Stimulated activated CD4-positive, alpha-beta T cell treated with anti-CD3 and anti-CD28 coated beads, Interleukin-15, amount 100 ng/mL, for 1 hour (primary cell): ENCODE measurements at regions not wholly inside any gene's neighbourhood (a gene's known extent, or its start where the extent isn't known, plus 50 kb on each side); places are given as distances from the start of the nearest gene placed in this dataset.
"Not testable (repeated sequence)": the region's sequence is repeated elsewhere in the genome, so short reads cannot be mapped to it uniquely, and the experiment has no call there.

Source experiments
- DNase-seq, 2 donors: peaks; one replicate each; pipeline ENCODE4 v3.0.0-alpha.2; 2020; ENCODE audit warnings: low read depth in 1 of 2, low spot score in 1 of 2

DNA sequence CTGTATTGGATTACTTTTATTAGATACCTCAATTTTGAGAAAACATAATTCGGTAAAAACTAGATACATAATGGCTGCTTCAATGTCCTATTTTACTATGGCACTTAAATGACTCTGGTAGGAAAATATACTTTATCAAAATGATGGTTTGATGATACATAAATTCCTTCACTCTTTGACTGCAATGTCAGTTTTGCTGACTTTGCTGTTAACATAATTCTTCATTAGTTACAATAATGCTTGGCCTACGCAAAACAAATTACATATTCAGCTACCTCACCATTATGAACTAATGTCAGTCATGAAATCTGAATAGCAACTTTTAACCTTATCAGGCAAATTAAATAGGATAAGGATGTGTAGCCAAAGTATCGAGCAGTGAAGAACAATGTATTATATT is 1364.7 kb downstream of the KCNT2 start:
- DNase-seq, result no peak

DNA sequence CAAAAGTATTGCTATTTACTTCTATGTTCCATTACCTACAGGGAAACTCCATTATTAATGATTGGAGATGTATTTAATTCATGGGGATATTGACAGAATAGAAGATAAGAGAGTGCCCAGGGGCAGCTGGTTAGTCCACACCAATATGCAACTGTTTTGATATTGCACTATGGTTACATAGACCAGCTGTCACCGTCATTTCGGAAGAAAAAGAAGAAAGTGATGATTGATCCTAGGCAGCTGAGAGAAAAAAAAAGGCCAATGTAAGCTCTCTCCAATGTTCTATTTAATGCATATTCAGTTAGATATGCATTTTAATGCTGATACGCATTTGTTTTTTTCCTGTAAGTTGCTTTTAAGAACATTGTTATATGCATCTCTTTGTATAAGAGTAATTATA is 1367.2 kb downstream of the KCNT2 start:
- DNase-seq, result no peak

DNA sequence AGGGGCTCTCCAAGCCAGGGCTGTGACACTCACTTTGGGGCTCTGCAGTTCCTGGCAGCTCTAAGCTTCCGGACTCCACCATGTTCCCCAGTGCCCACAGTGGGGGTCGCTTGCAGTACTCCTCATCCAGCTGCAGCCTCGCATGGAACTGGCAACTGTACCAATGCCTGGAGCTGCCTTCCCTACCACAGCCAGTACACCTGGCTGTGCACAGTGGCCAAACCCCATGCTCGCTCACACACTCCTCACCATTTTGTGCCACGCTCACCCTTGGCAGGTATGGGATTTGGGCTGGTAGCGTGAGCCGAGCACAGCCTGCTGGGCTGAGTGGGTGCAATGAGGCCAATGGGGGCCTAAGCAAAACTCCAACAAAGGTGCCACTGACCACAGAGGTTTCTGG is 1369.9 kb downstream of the KCNT2 start:
- DNase-seq, result no peak

DNA sequence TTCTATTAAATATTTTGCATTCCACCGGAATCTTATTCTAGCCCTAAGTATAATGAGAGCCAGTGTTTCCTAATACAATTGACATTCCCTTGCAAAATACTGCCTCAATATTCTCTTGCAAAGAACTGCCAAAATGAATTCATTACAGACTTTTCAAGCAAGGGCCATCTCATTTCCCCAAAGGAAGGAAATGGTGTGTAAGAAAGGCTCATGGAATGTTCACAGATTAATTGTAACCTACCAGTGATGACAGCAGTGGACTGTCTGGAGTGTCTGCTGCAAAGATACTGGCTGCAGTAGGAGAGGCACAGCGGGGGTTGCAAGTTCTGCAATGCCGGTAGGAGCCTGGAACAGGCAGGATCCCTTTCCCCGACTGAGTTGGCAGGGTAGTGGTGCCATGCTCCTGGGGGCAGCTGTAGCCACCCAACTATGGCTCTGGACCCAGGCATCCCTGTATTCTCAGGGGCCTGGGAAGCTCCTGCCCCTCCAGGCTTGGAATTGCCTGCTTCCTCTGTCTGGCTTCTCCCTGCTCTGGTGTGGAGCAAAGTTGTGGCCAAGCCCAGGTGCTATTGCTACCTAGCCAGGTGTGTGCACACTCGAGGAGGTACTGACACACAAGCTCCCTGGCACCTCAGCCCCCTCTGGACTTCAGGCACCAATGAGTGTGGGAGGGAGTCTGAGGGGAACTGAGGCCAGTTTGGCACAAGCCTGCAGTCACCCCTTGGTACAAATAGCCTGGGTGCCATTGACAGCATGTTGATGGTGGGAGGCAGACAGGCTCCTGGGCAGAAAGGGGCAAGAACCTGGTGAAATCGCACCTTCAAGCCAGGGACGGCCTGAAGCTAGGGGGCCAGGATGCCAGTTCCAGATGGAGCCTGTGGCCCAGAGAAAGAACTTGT is 1371.0 kb downstream of the KCNT2 start:
- no peak for DNase-seq

DNA sequence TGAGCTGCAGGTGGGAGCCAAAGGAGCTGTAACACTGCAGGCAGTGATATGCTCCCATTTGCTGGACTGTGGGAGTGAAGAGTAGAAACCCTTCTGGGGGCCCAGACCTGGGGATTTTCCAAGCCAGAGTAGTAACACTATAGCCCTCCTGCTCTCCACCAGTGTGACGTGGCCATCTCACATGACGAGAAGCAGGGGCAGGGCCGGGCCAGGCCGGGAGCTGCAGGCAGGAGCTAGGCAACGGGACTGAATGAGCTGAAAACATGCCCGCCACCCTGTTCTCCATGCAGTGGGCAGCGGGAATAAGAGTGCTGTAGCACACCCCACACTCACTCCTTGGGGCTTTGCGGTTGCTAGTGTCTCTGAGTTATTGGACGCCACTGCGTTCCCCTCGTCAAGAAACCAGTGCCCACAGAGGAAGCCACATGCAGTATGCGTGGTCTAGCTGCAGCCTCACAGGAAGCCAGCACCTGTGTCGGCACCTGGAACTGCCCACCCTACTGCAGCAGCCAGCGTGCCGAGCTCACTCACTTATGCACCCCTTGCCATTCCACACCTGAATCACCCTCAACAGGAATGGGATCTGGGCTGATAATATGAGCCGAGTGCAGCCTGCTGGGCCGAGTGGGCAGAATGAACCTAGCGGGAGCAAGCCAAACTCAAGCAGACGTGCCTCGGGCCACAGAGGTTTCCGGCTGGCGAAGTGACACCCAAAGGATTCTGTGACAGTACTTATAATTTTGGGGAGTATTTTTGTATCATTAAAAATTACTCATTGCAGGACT is 1389.6 kb downstream of the KCNT2 start:
- DNase-seq, result no peak

DNA sequence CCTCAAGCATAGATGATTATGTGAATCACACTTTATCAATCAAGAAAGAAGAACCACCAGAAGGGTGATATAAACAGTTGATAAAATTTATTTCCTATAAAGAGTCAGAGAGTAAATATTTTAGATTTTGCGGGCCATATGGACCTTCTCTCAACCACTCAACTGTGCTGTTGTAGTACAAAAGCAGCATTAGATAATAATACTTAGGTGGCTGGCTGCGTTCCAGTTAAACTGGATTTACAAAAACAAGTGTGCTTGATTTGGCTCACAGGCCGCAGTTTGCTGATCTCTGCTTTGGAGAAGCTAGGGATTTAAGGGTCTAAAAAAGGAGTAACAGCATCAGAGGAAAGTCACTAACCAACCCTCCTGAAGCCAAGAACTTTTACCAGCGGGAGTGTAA is 1406.0 kb downstream of the KCNT2 start:
- DNase-seq, result no peak

DNA sequence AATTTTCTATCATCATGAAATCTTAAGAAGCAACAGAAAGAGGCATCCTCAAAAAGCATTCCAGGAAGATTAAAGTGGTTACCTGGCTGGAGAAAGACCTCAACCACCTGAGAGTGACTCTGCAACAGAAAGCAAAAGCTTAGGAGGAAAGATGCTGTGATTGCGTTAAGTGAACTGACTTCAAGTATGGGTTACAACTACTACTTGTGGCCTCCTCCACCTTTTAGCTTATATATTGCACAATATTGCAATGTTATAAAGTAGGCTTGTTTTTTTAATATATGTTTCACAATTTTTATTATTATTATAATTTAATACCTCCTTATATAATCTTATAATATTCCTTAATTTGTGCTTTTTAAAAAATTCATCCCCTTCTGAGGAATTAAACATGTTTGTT is 1407.5 kb downstream of the KCNT2 start:
- no peak for DNase-seq

DNA sequence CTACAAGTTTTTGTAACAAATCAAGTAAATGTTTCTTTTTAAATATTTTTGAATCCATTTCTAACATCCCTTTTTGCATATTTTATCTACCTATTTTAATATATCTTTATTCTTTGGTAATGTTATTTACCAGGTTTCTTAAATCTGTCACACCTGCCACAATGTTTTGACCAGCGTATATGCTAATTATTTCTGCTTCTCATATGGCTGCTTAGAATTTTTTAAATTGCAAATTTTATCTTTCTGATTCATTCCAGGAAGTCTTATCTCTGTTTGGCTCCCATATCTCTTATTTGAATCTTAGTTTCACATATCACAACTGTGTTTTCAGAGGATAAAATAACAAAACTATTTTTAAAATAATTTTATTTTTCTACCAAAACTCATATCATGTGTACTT is 1411.1 kb downstream of the KCNT2 start:
- DNase-seq, result no peak

DNA sequence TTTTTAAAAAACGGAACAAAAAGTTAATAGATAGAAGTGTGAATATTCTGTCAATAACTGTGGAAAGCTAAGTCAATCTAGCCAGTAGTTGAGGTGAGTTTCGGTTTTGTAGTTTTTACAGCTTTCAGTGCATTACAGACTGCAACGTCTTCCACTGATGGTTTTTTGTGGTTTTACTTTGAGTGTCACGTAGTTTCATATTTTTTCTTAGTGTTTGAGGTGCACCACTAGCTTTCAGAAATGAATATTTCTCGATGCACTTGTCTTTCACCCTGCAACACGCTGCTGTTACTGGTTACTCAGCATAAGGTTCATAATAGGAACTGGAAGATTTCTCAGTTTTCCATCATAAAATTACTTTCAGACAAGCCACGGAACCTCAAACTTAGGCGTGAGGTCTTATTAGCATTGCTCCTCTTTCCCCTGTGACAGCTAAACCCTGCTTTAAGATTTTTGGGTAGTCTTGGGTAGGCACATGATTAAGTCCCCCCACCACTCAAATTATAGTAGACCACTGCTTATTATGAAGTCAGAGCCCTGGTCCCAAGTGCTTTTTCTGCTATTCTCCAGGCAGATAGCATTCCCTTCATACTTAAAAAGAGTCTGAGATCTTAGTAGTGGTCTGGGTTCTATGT is 1412.7 kb downstream of the KCNT2 start:
- DNase-seq, result no peak

DNA sequence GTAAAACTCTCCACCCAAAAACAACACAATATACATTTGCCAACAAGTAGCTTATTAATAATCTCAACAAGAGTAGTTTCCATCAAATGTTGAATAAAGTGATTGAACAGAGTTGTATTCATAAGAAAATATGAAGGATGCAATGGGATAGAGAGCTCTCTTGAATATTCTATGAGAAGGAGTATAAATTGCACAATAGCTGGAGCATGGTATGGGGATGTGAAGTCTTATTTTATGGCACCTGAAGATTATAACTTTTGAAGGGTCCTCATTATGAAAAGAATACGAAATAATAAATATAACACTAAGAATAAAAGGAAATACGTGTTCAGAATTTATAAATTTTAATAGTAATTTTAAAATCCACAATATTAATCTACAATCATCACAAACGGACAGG is 1415.1 kb downstream of the KCNT2 start:
- no peak for DNase-seq

DNA sequence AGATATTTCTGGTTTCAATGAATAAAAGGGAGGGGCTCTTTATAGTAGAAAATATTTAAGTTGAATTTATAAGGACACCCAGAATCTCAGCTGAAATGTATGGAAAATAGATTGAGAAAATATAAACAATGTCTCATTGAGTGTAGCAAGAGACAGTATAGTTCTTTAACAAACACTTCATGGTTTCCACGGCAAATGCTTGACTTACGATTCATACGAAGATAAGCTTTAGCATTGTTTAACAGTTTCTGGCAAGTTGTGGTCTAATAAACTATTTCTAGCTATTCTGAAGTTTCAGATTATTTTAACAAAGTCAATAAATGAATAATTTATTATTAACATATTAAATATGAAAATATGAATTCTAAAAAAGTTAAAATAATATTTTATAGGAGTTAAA is 1419.4 kb downstream of the KCNT2 start:
- no peak for DNase-seq

DNA sequence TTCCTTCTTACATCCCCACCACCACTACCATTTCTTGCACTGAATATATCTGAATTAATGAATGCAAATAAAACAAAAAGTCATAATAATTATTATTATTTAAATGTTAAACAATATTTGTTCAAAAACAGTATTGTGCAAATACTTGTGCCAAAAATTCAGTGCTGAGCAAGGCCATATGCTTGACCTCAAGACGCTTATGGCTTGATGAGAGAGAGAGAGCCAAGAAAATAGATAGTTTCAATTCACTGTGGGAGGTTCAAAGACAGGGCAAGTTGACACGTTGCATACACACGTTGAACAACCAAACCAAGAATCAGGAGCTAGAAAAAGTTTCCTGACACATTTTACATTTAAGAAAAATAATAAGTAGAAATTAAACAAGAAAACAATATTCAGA is 1421.7 kb downstream of the KCNT2 start:
- no peak for DNase-seq

DNA sequence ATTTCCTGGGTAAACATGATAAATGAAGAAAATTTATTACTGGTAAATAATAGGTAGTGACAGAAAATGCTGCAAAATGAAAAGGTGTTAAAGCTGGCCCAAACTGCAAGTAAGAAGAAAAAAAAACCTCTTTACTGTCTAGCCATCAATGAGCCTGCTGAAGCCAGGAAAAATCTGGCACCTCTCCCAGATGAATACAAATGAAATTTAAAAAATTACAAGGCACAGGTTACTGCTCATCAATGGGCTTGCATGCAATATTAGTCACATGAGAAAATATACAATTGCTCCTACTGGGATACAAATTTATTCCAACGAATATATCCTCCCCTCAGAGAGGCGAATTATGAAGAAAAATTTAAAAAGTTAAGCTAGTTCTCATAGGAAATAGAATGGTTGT is 1422.5 kb downstream of the KCNT2 start:
- no peak for DNase-seq

DNA sequence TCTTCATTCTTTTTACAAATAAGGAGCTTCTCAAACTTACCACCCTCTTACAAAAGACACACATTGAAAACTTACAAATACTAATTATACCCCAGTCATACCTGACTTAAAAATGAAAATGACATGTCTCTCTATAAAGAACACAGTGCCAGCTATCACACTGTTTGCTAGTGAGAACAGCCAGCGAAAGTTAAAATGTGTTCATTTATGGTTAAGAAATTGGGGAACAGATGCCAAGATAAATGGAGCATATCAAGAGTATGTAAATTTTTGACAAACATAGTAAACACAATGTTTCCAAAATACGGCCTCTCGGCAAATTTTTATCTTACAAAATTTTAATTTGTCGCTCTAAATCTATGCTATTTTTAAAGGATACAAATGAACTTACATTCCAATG is 1422.9 kb downstream of the KCNT2 start:
- no peak for DNase-seq

DNA sequence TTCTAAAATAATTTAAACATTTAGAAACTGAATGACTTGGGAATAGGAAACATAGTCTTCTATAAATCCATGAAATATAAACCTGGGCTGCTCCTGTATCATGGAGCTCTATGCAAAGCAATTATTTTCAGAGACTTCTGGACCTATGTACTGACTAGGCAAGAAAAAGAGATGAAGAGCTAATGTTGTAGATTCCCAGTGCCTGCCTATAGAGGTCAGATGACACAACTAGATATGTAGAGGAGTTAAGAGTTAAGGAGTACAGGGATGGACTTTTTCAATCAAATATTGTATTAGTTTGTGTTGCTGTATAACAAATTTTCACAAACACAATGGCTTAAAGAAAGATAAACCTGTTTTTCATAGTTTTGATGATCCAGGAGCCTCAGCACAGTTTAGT is 1434.5 kb downstream of the KCNT2 start:
- no peak for DNase-seq

DNA sequence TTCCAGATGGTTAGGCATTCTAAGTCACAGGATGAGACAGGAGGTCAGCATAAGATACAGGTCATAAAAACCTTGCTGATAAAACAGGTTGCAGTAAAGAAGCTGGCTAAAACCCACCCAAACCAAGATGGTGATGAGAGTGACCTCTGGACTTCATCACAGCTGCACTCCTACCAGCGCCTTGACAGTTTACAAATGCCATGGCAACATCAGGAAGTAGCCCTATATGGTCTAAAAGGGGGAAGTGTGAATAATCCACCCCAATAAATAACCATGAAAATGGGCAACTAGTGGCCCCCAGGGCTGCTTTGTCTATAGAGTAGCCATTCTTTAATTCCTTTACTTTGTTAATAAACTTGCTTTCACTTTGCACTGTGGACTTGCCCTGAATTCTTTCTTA is 1448.4 kb downstream of the KCNT2 start:
- not testable (repeated sequence) for DNase-seq

DNA sequence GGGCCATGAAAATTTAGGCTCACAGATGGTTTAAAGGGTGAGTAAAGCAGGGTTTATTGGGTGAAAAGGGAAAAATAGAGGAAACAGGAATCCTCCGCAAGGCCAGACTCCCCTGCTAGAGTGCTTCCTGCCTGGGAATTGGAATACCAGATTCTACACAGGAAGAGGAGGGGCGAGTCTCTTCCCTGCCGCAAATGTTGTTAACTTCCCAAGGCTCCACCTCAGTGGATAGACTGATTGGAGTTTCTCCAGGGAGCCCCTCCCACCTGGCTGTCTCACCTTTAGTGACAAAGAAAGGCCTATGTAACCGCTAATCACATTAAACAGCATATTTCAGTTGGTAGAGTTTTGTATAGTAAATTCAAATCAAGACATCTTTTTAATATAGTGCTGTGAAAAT is 1450.1 kb downstream of the KCNT2 start:
- DNase-seq, result no peak

DNA sequence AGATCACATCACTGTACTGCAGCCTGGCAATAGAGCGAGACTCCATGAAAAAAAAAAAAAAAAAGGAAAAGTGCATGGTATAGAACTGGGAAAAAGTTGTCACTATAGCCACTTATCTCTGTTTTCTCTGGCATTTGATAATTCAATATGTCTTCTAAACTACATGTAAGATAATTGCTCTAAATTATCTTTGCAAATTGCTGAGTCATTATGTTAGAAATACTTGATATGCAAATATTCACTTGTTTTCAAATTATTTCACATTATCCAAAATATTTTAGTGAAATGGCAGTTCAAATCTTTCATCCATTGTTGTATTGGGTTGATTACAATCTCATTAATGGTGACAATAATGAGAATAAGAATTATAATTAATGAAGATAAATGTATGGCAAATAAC is 1455.1 kb downstream of the KCNT2 start:
- DNase-seq, result no peak

DNA sequence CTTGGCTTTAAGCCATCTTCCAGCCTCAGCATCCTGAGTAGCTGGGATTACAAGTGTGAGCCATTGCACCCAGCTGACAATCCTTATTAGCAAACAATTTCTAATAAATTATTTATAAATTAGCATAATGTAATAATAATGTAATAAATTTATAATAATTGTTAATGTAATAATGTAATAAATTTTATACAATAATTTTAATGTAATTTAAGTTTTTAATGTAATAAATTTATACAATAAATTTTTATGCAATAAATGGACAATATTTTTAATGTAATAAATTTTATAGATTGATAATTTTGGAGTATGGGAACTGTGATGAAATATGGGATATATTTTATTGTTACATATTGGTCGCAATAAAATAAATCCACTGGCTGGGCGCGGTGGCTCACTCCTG is 1457.5 kb downstream of the KCNT2 start:
- no peak for DNase-seq

DNA sequence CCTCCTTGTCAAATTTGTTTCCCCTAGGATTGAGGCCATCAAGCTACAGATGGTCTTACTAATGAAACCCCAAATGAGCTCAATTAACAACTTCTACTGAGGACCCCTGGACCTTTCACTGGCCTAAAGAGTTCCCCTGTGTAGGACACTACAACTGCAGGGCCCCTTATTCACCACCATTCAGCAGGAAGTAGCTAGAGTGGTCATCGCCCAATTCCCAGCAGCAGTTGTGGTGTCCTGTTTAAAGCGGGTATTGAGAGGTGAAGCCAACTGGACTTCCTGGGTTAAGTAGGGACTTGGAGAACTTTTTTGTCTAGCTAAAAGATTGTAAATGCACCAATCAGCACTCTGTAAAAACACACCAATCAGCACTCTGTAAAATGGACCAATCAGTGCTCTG is 1466.9 kb downstream of the KCNT2 start:
- no peak for DNase-seq

DNA sequence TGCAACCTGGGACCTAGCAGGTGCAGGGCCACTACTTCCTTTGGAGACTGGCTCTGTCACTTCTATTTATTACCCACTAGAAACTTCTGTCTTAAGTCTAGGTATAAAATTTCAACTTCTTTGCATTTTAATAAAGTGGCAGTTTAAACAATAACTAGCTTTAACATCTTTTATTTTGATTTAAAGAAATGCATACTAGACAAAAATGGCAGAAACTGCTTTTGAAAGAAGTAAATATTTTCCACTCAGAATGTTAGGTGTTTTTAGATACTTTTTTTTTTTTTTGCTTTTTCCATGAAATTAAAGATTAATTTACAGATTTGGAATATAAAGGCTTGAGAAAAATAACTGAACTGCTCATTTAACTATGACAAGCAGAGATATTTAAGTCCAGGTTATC is 1477.6 kb downstream of the KCNT2 start:
- DNase-seq, result no peak

DNA sequence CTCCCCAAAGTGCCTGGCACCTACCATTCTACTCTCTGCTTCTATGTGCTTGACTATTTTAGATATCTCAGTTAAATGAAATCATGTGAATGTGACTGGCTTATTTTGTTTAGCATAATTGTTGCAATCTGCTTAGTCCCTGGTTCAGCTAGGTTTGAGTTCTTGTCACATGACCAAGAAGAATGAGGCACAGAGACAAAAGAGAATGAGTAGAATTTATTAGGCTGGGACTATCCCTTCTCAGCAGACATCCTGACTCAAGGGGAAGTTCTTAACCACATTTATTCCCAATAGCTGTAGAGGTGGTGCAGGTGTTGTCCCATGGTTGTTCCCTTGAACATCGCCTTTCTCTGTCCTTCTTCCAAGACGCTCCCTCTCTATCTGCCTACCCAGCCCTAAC is 1485.7 kb downstream of the KCNT2 start:
- DNase-seq, result no peak
